Right atrium auricular region (tissue), 2 donors: ENCODE measurements at regions not wholly inside any gene's neighbourhood (a gene's known extent, or its start where the extent isn't known, plus 50 kb on each side); places are given as distances from the start of the nearest gene placed in this dataset.

Experiments
- DNase-seq: peaks from one replicate; pipeline ENCODE4 v3.0.0-alpha.2; 2019; ENCODE audit warnings: low spot score
- H3K27ac ChIP-seq, 2 donors: fragments of 200-600 bp; sonication (generic); 1 replicate in 1 of 2; 2 replicates in 1 of 2; pipeline ENCODE4 v1.5.1; 2016 to 2019
- H3K27me3 ChIP-seq, 2 donors: fragments of 200-600 bp; sonication (generic); one replicate each; pipeline versions ENCODE4 v1.5.1 to v1.6.0; 2017 to 2019
- H3K36me3 ChIP-seq: fragments of 200-600 bp; sonication (generic); one replicate; pipeline ENCODE4 v1.5.1; 2016
- H3K4me1 ChIP-seq, 2 donors: fragments of 200-600 bp; sonication (generic); one replicate each; pipeline versions ENCODE4 v1.5.1 to v1.6.0; 2017 to 2019
- H3K4me3 ChIP-seq, 2 donors: fragments of 200-600 bp; sonication (generic); 1 replicate in 1 of 2; 2 replicates in 1 of 2; pipeline ENCODE4 v1.5.1; 2017 to 2019; ENCODE audit warnings: mild to moderate bottlenecking in 1 of 2, moderate library complexity in 1 of 2
- H3K9me3 ChIP-seq, 2 donors: fragments of 200-600 bp; sonication (generic); one replicate each; pipeline ENCODE4 v1.5.1; 2019
- CTCF ChIP-seq, 2 donors: fragments of 200-600 bp; sonication (generic); IDR thresholded peaks; one replicate each; pipeline ENCODE4 v1.5.1; 2019; ENCODE audit warnings: antibody characterized with exemption in 2 of 2

DNA sequence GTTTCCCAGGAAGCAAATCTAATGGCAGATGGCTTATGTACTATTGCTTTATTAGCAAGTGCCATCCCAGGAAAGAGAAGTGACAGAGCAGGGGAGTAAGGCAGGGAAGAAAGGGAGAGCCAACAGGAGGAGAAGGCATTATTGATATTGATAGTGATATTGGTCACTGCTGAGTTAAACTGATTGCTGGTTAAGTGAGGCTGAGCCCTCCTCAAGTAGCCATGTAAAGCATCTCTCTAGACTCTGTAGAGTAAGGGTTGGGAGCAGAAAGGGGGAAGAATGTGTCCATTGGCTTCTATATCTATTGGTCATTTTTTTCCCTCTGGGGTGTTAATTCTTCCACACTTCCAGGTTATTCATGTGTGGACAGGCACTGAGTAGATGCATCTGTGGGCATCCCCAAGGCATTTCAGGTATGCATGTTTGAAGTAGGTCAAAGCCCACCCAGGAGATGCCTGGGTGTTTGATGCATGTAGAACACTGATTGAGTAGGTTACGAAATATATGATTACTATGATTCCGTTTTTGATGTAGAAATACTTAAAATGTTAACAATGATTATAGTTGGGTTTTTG lies 290.5 kb upstream of the DPYD start:
- no peaks in the 10 kb centered on the region for H3K4me1 ChIP-seq
- no peaks in the 10 kb centered on the region for H3K9me3 ChIP-seq
- no peak overlapping the region for H3K27ac ChIP-seq
- H3K4me3 ChIP-seq: no peak overlapping the region
- no peak for TF ChIP-seq CTCF (IDR thresholded peaks at IDR 0.05)
- no peaks in the 10 kb centered on the region for H3K36me3 ChIP-seq
- no peak for DNase-seq
- no peaks in the 10 kb centered on the region for H3K27me3 ChIP-seq

DNA sequence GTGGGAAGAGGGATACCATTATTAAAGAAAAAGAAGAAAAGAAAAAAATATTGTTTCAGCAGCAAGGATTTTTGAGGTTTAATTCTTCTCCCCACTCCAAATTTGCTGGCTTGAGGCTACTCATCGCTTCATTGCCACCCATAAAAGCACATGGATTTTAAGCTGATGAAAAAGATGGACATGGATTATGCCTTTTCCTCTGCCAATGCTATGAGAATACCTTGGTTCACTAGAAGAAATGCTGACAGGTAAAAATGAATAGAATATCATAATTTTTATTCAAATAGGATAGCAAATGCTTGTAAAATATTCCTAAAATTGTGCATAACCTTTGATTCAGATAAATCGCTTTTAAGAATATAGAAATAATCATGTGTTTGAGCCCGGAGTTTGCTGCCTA lies 289.7 kb upstream of the DPYD start:
- no peaks in the 10 kb centered on the region for H3K36me3 ChIP-seq
- no peaks in the 10 kb centered on the region for H3K4me1 ChIP-seq
- H3K27ac ChIP-seq: no peak overlapping the region
- no peak for TF ChIP-seq CTCF (IDR thresholded peaks at IDR 0.05)
- no peaks in the 10 kb centered on the region for H3K9me3 ChIP-seq
- no peak for DNase-seq
- H3K4me3 ChIP-seq: no peak overlapping the region
- H3K27me3 ChIP-seq: no peaks in the 10 kb centered on the region

- Histone ChIP-seq H3K27me3 (no peaks in the 10 kb centered on the region), H3K36me3 (no peaks in the 10 kb centered on the region), H3K27ac (no peak overlapping the region), H3K9me3 (no peaks in the 10 kb centered on the region), H3K4me1 (no peaks in the 10 kb centered on the region), H3K4me3 (no peak overlapping the region)
- TF ChIP-seq CTCF (IDR thresholded peaks at IDR 0.05): no peak
- DNase-seq: no peak
These were observed 289.2 kb upstream of the DPYD start for GRCh38 chr1:98210064-98210463.

DNA sequence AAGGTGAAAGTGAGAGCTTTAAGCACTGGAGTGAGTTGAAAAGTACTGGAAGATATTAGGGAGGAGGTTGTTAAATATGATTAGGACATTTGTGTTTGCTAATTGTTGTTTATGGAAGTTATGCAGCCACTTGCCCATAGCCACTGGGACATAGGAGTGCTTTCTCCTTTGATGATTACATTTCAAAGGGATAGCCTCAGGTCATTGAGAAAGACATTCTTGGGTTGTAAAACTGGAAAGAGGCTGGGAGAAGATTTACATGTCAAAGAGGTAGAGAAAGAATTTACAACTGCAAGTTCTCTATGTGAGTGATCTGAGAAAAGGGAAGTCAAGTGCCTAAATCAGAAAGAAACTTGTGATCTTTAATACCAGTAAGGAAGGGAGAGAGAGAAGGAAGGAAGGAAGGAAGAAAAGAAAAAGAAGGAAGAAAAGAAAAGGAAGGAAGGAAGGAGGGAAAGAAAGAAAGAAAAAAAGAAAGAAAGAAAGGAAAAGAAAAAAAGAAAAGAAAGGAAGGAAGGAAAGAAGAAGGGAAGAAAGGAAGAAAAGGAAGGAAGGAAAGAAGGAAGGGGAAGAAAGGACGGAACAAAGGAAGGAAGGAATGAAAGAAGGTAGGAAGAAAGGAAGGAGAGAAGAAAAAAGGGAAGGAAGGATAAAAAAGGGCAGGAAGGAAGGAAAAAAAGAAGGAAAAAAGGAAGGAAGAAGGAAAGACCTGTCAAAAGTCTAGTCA lies 284.6 kb upstream of the DPYD start:
- H3K27ac ChIP-seq: no peak overlapping the region
- no peak for TF ChIP-seq CTCF (IDR thresholded peaks at IDR 0.05)
- no peaks in the 10 kb centered on the region for H3K4me1 ChIP-seq
- H3K36me3 ChIP-seq: no peaks in the 10 kb centered on the region
- H3K9me3 ChIP-seq: no peaks in the 10 kb centered on the region
- DNase-seq: no peak
- H3K27me3 ChIP-seq: no peaks in the 10 kb centered on the region
- H3K4me3 ChIP-seq: no peak overlapping the region

DNA sequence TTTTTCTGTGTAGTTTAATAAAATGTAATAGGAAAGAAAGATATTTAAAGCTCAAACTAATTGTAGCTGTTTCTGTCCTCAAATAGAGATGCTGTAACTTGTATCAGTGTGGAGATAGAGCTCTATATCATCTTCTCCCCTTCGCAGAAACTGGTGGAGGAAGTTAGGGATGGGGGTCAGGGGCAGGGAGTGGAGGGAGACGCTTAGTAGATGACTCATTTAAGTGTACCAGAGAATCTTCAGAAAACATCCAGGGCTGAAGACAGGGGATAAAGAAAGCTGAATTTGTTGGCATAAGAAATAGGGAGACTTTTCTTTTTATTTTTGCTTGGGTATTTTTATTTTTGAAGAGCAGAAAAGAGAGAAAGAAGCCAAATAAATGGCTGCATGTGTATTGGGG lies 282.6 kb upstream of the DPYD start:
- H3K27ac ChIP-seq: no peak overlapping the region
- DNase-seq: no peak
- no peak overlapping the region for H3K4me3 ChIP-seq
- no peaks in the 10 kb centered on the region for H3K9me3 ChIP-seq
- H3K27me3 ChIP-seq: no peaks in the 10 kb centered on the region
- TF ChIP-seq CTCF (IDR thresholded peaks at IDR 0.05): no peak
- H3K4me1 ChIP-seq: no peaks in the 10 kb centered on the region
- H3K36me3 ChIP-seq: no peaks in the 10 kb centered on the region

GRCh38 chr1:98201666-98202081 lies 280.8 kb upstream of the DPYD start:
- H3K4me3 ChIP-seq: no peak overlapping the region
- no peaks in the 10 kb centered on the region for H3K27me3 ChIP-seq

More at GRCh38 chr1:98201666-98202081, 280.8 kb upstream of the DPYD start:
- Histone ChIP-seq H3K9me3 (no peaks in the 10 kb centered on the region), H3K36me3 (no peaks in the 10 kb centered on the region), H3K27ac (no peak overlapping the region), H3K4me1 (no peaks in the 10 kb centered on the region)
- DNase-seq: no peak
- TF ChIP-seq CTCF (IDR thresholded peaks at IDR 0.05): no peak
